IMR-90 (cell line): ENCODE measurements at regions not wholly inside any gene's neighbourhood (a gene's known extent, or its start where the extent isn't known, plus 50 kb on each side); places are given as distances from the start of the nearest gene placed in this dataset.

Source experiments
- ATAC-seq: fragments of 200-7000 bp; cut with Tn5 transposase; 2 replicates; pipeline ENCODE4 v1.9.1; 2020; ENCODE audit warnings: low read depth, mild to moderate bottlenecking, moderate library complexity
- BruUV-seq: library from RNA; stranded (reverse); fragments of 400-500 nt; replicated peaks from 2 replicates; lab custom pipeline; 2021; lab: Mats Ljungman, UMichigan
- CTCF ChIA-PET: fragments of 300-600 bp; formaldehyde crosslinking; extraction: SDS; loops from one replicate; lab custom pipeline; 2021; ENCODE audit warnings: antibody characterized with exemption; lab: Yijun Ruan, JAX
- POLR2A ChIA-PET: fragments of 300-600 bp; sonication (Branson Sonifier 250); formaldehyde crosslinking; loops from one replicate; lab custom pipeline; 2022; ENCODE audit warnings: antibody characterized with exemption; ENCODE audit not compliant: unreplicated experiment; lab: Charles Lee
- DNase-seq: peaks from one replicate; pipeline ENCODE4 v3.0.0; 2013
- H2AFZ ChIP-seq: replicated peaks from 2 replicates; pipeline ENCODE3; 2013; ENCODE audit warnings: low read length, mild to moderate bottlenecking; ENCODE audit not compliant: poor library complexity
- H2AK5ac ChIP-seq: 2 replicates; pipeline ENCODE4 v1.6.1; 2013; ENCODE audit warnings: low read depth, low read length, inconsistent platforms
- H2AK9ac ChIP-seq: replicated peaks from 2 replicates; pipeline ENCODE3; 2013; ENCODE audit warnings: mild to moderate bottlenecking, low read depth, low read length, moderate library complexity; ENCODE audit not compliant: poor library complexity
- H2BK120ac ChIP-seq: 2 replicates; pipeline ENCODE4 v1.6.1; 2013; ENCODE audit warnings: low read depth, low read length, inconsistent platforms
- H2BK15ac ChIP-seq: 3 replicates; pipeline ENCODE4 v1.6.1; 2013; ENCODE audit warnings: low read depth, low read length, inconsistent platforms
- H2BK20ac ChIP-seq: 2 replicates; pipeline ENCODE4 v1.6.1; 2013; ENCODE audit warnings: low read depth, mild to moderate bottlenecking, inconsistent platforms, low read length, moderate library complexity
- H2BK5ac ChIP-seq: 2 replicates; pipeline ENCODE4 v1.6.1; 2013; ENCODE audit warnings: mild to moderate bottlenecking, low read depth, low read length, inconsistent platforms; ENCODE audit not compliant: poor library complexity, severe bottlenecking
- H3K14ac ChIP-seq: replicated peaks from 2 replicates; pipeline ENCODE4 v1.6.1; 2013; ENCODE audit warnings: low read depth, low read length, inconsistent platforms
- H3K18ac ChIP-seq: 2 replicates; pipeline ENCODE4 v1.6.1; 2013; ENCODE audit warnings: low read depth, low read length, control low read depth
- H3K23ac ChIP-seq: 2 replicates; pipeline ENCODE4 v1.6.1; 2013; ENCODE audit warnings: low read depth, low read length, inconsistent platforms
- H3K27ac ChIP-seq: 2 replicates; pipeline ENCODE4 v1.5.1; 2013; ENCODE audit warnings: mild to moderate bottlenecking, control low read depth, low read length; ENCODE audit not compliant: insufficient read depth
- H3K27me3 ChIP-seq: 2 replicates; pipeline ENCODE4 v1.6.1; 2013; ENCODE audit warnings: low read length; ENCODE audit not compliant: control insufficient read depth, insufficient read depth
- H3K36me3 ChIP-seq: 2 replicates; pipeline ENCODE4 v1.6.1; 2013; ENCODE audit warnings: low read length, mixed read lengths; ENCODE audit not compliant: control insufficient read depth, insufficient read depth
- H3K4ac ChIP-seq: 2 replicates; pipeline ENCODE4 v1.6.1; 2013; ENCODE audit warnings: low read depth, low read length, inconsistent platforms
- H3K4me1 ChIP-seq: 2 replicates; pipeline ENCODE4 v1.6.1; 2013; ENCODE audit warnings: low read length, mixed read lengths; ENCODE audit not compliant: control insufficient read depth, insufficient read depth
- H3K4me2 ChIP-seq: 2 replicates; pipeline ENCODE4 v1.6.1; 2013; ENCODE audit warnings: low read depth, mild to moderate bottlenecking, control low read depth, low read length, moderate library complexity
- H3K4me3 ChIP-seq: 2 replicates; pipeline ENCODE4 v1.5.1; 2013; ENCODE audit warnings: low read depth, mild to moderate bottlenecking, control low read depth, low read length, moderate library complexity; ENCODE audit not compliant: insufficient read depth
- H3K56ac ChIP-seq: 2 replicates; pipeline ENCODE4 v1.6.1; 2013; ENCODE audit warnings: low read length, inconsistent platforms; ENCODE audit not compliant: insufficient read depth; ENCODE audit errors: extremely low read depth
- H3K79me1 ChIP-seq, 2 experiments: 2 replicates each; pipeline ENCODE4 v1.6.1; 2013; ENCODE audit warnings: low read length in 2 of 2, inconsistent platforms in 1 of 2, low read depth in 1 of 2
- H3K9ac ChIP-seq: 2 replicates; pipeline ENCODE4 v1.6.1; 2013; ENCODE audit warnings: low read depth, low read length, control low read depth
- H3K9me1 ChIP-seq: 2 replicates; pipeline ENCODE4 v1.6.1; 2013; ENCODE audit warnings: low read length, inconsistent platforms; ENCODE audit not compliant: insufficient read depth
- H3K9me3 ChIP-seq: 2 replicates; pipeline ENCODE4 v1.6.1; 2013; ENCODE audit warnings: low read length; ENCODE audit not compliant: control insufficient read depth, insufficient read depth
- H4K20me1 ChIP-seq: 2 replicates; pipeline ENCODE4 v1.6.1; 2013; ENCODE audit warnings: low read length, inconsistent platforms; ENCODE audit not compliant: insufficient read depth
- H4K5ac ChIP-seq: 2 replicates; pipeline ENCODE4 v1.6.1; 2013; ENCODE audit warnings: mild to moderate bottlenecking, low read depth, low read length, control low read depth
- H4K8ac ChIP-seq, 2 experiments: 2 replicates each; pipeline ENCODE4 v1.6.1; 2013; ENCODE audit warnings: low read depth in 2 of 2, low read length in 2 of 2, control low read depth in 1 of 2, inconsistent platforms in 1 of 2
- H4K91ac ChIP-seq: 2 replicates; pipeline ENCODE4 v1.6.1; 2013; ENCODE audit warnings: low read depth, low read length, inconsistent platforms; ENCODE audit not compliant: insufficient read depth
- BHLHE40 ChIP-seq: fragments of 150-350 bp; IDR thresholded peaks from 2 replicates; pipeline ENCODE4 v1.6.1; 2016; ENCODE audit warnings: mild to moderate bottlenecking, low read depth, low read length
- CEBPB ChIP-seq: IDR thresholded peaks from 2 replicates; pipeline ENCODE4 v1.6.1; 2012; ENCODE audit warnings: low read depth, low read length, improper control_type of control experiment
- CHD1 ChIP-seq: IDR thresholded peaks from 2 replicates; pipeline ENCODE4 v1.6.1; 2012; ENCODE audit warnings: low read depth, low read length, improper control_type of control experiment
- FOS ChIP-seq: fragments of 150-350 bp; IDR thresholded peaks from 2 replicates; pipeline ENCODE4 v1.6.1; 2016; ENCODE audit warnings: low read depth, low read length
- MAZ ChIP-seq: IDR thresholded peaks from 2 replicates; pipeline ENCODE4 v1.6.1; 2012; ENCODE audit warnings: low read depth, mild to moderate bottlenecking, low read length, improper control_type of control experiment, moderate library complexity, borderline replicate concordance
- MXI1 ChIP-seq: IDR thresholded peaks from 2 replicates; pipeline ENCODE4 v1.6.1; 2012; ENCODE audit warnings: low read depth, mild to moderate bottlenecking, low read length, moderate library complexity, borderline replicate concordance
- NFE2L2 ChIP-seq: fragments of 150-350 bp; IDR thresholded peaks from 2 replicates; pipeline ENCODE4 v1.6.1; 2016; ENCODE audit warnings: low read depth, mild to moderate bottlenecking, low read length
- RAD21 ChIP-seq: IDR thresholded peaks from 2 replicates; pipeline ENCODE4 v1.6.1; 2012; ENCODE audit warnings: low read length, improper control_type of control experiment
- RCOR1 ChIP-seq: IDR thresholded peaks from 2 replicates; pipeline ENCODE4 v1.6.1; 2012; ENCODE audit warnings: mild to moderate bottlenecking, low read length, improper control_type of control experiment; ENCODE audit not compliant: insufficient replicate concordance
- RFX5 ChIP-seq: IDR thresholded peaks from 2 replicates; pipeline ENCODE4 v1.8.0; 2012; ENCODE audit warnings: low read depth, mild to moderate bottlenecking, low read length, moderate library complexity
- SMC3 ChIP-seq: fragments of 150-350 bp; IDR thresholded peaks from 2 replicates; pipeline ENCODE4 v1.6.1; 2016; ENCODE audit warnings: low read depth, mild to moderate bottlenecking, antibody characterized with exemption, low read length, moderate library complexity
- WGBS, 2 experiments: methylation state at CpG; one replicate each; pipeline versions ENCODE4 v1.1.5 to v1.1.7; 2013; ENCODE audit warnings: missing lambda C conversion rate in 2 of 2; ENCODE audit not compliant: insufficient read length in 1 of 2; ENCODE audit errors: extremely low coverage in 2 of 2; 5-methylcytosine and 5-hydroxymethylcytosine counted together
- dilution Hi-C: fragments of 300-500 bp; cut with HindIII; formaldehyde crosslinking; loops from one replicate; pipeline ENCODE4 v1.14.3; 2018; ENCODE audit warnings: low sequenced_read_pairs; ENCODE audit not compliant: unreplicated experiment
- in situ Hi-C: fragments of 300-500 bp; cut with MboI; formaldehyde crosslinking; loops from 3 replicates; pipeline ENCODE4 v1.14.3; 2019; ENCODE audit warnings: low sequenced_read_pairs, inconsistent platforms, mixed read lengths
- intact Hi-C: fragments of 100-400 bp; cut with micrococcal nuclease; formaldehyde crosslinking; loops from 2 replicates; pipeline ENCODE4 v1.10.0; 2022
- TF ChIP-seq, protein P1 (sequence below): fragments of 150-350 bp; IDR thresholded peaks from 2 replicates; pipeline ENCODE4 v1.6.1; 2017; ENCODE audit warnings: mild to moderate bottlenecking, antibody characterized with exemption, low read length, low read depth

DNA sequence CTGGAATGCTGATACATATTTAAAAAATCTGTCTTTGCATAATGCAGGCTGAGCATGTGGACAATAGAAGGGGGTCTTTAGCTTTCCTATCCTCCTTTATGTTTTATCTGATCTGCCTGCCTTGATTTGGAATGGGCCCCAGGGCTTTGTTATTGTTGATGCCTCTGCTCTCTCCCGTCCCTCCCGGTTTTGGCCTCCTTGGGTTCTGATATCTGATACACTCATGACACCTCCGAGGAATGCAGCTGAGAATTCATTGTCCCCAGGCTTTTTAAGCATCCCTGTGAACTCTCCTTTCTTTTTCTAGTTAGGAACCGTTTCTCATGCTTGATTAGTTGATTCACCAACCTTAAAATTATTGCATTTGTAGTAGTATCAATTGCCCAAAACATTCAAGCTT lies 185.5 kb upstream of the RALGAPA2 start:
- ATAC-seq (no peak), DNase-seq (no peak)
- H4K20me1 ChIP-seq = no peaks in the 10 kb centered on the region
- H3K9me3 ChIP-seq = peaks cover 6% of the 10 kb centered on the region; the same call in 1 of the 2 replicates
- no peak overlapping the region for H2BK20ac ChIP-seq
- H2AK9ac ChIP-seq = no peak overlapping the region
- H4K5ac ChIP-seq = no peak overlapping the region
- no peaks in the 10 kb centered on the region for H3K9me1 ChIP-seq
- no peaks in the 10 kb centered on the region for H3K36me3 ChIP-seq
- intact Hi-C loops = no loop called here
- dilution Hi-C loops = no loop called here
- no peak overlapping the region for H2BK15ac ChIP-seq
- no peak overlapping the region for H3K23ac ChIP-seq
- ChIA-PET CTCF (no interaction called here), POLR2A (interaction anchor here (0.6 kb wide), 1 partner anchor 79 kb away, joined by 3 read pairs; no protein-coding TSS in a partner anchor)
- H3K27me3 ChIP-seq = no peaks in the 10 kb centered on the region
- H3K4ac ChIP-seq = no peak overlapping the region
- TF ChIP-seq SMC3 (no peak), CEBPB (no peak), RAD21 (no peak), RFX5 (no peak), NFE2L2 (no peak), MAZ (no peak), CHD1 (no peak), RCOR1 (no peak), MXI1 (no peak), FOS (no peak), BHLHE40 (no peak)
- TF ChIP-seq, protein P1, sequence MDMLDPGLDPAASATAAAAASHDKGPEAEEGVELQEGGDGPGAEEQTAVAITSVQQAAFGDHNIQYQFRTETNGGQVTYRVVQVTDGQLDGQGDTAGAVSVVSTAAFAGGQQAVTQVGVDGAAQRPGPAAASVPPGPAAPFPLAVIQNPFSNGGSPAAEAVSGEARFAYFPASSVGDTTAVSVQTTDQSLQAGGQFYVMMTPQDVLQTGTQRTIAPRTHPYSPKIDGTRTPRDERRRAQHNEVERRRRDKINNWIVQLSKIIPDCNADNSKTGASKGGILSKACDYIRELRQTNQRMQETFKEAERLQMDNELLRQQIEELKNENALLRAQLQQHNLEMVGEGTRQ = no peak
- no peak overlapping the region for H3K18ac ChIP-seq
- no peak overlapping the region for H3K9ac ChIP-seq
- in situ Hi-C loops = no loop called here
- H3K27ac ChIP-seq = no peak overlapping the region
- H4K8ac ChIP-seq = no peak overlapping the region
- H2AFZ ChIP-seq = no peak overlapping the region
- no peak overlapping the region for H2AK5ac ChIP-seq
- no peak overlapping the region for H4K91ac ChIP-seq
- H3K4me3 ChIP-seq = no peak overlapping the region
- no peak overlapping the region for H2BK5ac ChIP-seq
- no peaks in the 10 kb centered on the region for H3K4me1 ChIP-seq
- no peaks in the 10 kb centered on the region for H3K79me1 ChIP-seq
- H3K14ac ChIP-seq = no peak overlapping the region
- no TSS peak for BruUV-seq
- no peak overlapping the region for H2BK120ac ChIP-seq
- H3K4me2 ChIP-seq = no peak overlapping the region
- no peak overlapping the region for H3K56ac ChIP-seq
- WGBS, 2 experiments = 0% methylated on average over 3 of the region's 4 CpGs; no CpG with 5 or more reads in 1 of the 2 experiments
